ENCODE measurements at regions not wholly inside any gene's neighbourhood (a gene's known extent, or its start where the extent isn't known, plus 50 kb on each side); places are given as distances from the start of the nearest gene placed in this dataset.

DNA sequence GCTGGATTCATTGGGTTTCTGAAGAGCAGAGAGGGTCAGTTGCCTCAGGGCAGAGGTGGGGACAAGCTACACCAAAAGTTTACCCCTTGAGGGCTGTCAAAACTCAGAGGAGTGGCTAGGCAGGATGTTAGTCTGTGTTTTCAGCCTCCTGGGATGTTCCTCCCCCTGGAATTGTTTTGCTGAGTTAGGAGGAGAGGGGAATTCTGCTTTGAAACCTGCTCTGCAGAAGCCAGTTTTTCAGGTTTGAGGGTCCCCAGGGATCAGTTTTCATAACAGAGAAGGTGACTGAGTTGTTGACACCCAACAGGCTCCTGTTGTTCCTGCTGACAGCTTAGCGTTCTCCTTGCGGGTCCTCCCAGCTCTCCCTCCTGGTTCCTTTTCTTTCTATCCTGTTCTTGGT lies 121.9 kb upstream of the TMTC4 start:
- Histone ChIP-seq H3K36me3 (ENCODE audit: control insufficient read depth in 1 of 2, insufficient read depth in 2 of 2, low read length in 2 of 2) (no peaks in the 10 kb centered on the region), H3K79me2 (ENCODE audit: insufficient read depth, low read length) (no peaks in the 10 kb centered on the region), H2AFZ (ENCODE audit: low read depth, low read length, poor library complexity, severe bottlenecking) (no peak overlapping the region), H3K4me3 (replicated peaks in 1 of 2; ENCODE audit: low read depth in 1 of 2, low read length in 2 of 2) (no peak overlapping the region), H4K20me1 (ENCODE audit: insufficient read depth) (no peaks in the 10 kb centered on the region), H3K4me1 (ENCODE audit: control insufficient read depth in 1 of 2, insufficient read depth in 2 of 2, low read length in 2 of 2) (no peaks in the 10 kb centered on the region), H3K27me3 (ENCODE audit: insufficient read depth, low read length) (no peaks in the 10 kb centered on the region), H3K27ac (ENCODE audit: low read depth, low read length) (no peak overlapping the region), H3K9me2 (ENCODE audit: insufficient read depth) (no peaks in the 10 kb centered on the region), H3K9me3 (ENCODE audit: control insufficient read depth in 1 of 2, insufficient read depth in 1 of 2, low read depth in 1 of 2, low read length in 2 of 2) (no peaks in the 10 kb centered on the region), H3K4me2 (ENCODE audit: low read length) (no peak overlapping the region), H3K9ac (ENCODE audit: low read length) (no peak overlapping the region)
- no peak for ATAC-seq
- TF ChIP-seq, protein P1, sequence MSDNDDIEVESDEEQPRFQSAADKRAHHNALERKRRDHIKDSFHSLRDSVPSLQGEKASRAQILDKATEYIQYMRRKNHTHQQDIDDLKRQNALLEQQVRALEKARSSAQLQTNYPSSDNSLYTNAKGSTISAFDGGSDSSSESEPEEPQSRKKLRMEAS (IDR thresholded peaks at IDR 0.05), result no peak
- TF ChIP-seq, protein P2, sequence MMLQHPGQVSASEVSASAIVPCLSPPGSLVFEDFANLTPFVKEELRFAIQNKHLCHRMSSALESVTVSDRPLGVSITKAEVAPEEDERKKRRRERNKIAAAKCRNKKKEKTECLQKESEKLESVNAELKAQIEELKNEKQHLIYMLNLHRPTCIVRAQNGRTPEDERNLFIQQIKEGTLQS (IDR thresholded peaks at IDR 0.05), result no peak
- no peak for TF ChIP-seq TCF7L2 (IDR thresholded peaks at IDR 0.05; ENCODE audit: borderline replicate concordance, extremely low read depth, insufficient read depth, insufficient read length)
- no peak for TF ChIP-seq EZH2phosphoT487 (IDR thresholded peaks at IDR 0.05; ENCODE audit: borderline replicate concordance)
- ChIA-PET RAD21 (ENCODE audit: low non-redundant PET in 1 of 2, low total read pairs in 2 of 2, uncharacterized antibody in 2 of 2, unreplicated experiment in 2 of 2) (interaction anchor here in 1 of 2 experiments (0.7 kb wide), 1 partner anchor 84 kb away, joined by 3 read pairs; no protein-coding TSS in a partner anchor), POLR2A (no interaction called here), CTCF (no interaction called here)
- intact Hi-C loops (cut with micrococcal nuclease), result no loop called here
- no TSS peak for BruUV-seq (replicated peaks)
- DNase-seq (ENCODE audit: low read depth, low spot score), result no peak

DNA sequence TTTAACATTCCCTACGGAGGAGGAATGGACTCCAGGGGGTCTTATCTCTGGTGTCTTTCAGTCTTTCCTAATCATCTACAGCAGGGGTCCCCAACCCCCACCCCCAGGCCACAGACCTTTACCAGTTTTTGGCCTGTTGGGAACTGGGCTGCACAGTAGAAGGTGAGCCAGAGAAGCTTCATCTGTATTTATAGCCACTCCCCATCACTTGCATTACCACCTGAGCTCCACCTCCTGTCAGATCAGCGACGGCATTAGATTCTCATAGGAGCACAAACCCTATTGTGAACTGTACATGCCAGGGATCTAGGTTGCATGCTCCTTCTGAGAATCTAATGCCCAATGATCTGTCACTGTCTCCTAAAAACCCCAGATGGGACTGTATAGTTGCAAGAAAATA lies 120.0 kb upstream of the TMTC4 start:
- Histone ChIP-seq H3K4me3 (replicated peaks in 1 of 2; ENCODE audit: low read depth in 1 of 2, low read length in 2 of 2) (no peak overlapping the region), H4K20me1 (ENCODE audit: insufficient read depth) (no peaks in the 10 kb centered on the region), H3K79me2 (ENCODE audit: insufficient read depth, low read length) (no peaks in the 10 kb centered on the region), H2AFZ (ENCODE audit: low read depth, low read length, poor library complexity, severe bottlenecking) (no peak overlapping the region), H3K9me2 (ENCODE audit: insufficient read depth) (no peaks in the 10 kb centered on the region), H3K27ac (ENCODE audit: low read depth, low read length) (no peak overlapping the region), H3K27me3 (ENCODE audit: insufficient read depth, low read length) (peaks cover 8% of the 10 kb centered on the region), H3K4me2 (ENCODE audit: low read length) (no peak overlapping the region), H3K9me3 (ENCODE audit: control insufficient read depth in 1 of 2, insufficient read depth in 1 of 2, low read depth in 1 of 2, low read length in 2 of 2) (no peaks in the 10 kb centered on the region), H3K4me1 (ENCODE audit: control insufficient read depth in 1 of 2, insufficient read depth in 2 of 2, low read length in 2 of 2) (no peaks in the 10 kb centered on the region), H3K36me3 (ENCODE audit: control insufficient read depth in 1 of 2, insufficient read depth in 2 of 2, low read length in 2 of 2) (no peaks in the 10 kb centered on the region), H3K9ac (ENCODE audit: low read length) (no peak overlapping the region)
- ATAC-seq (no peak), DNase-seq (ENCODE audit: low read depth, low spot score) (no peak)
- no TSS peak for BruUV-seq (replicated peaks)
- intact Hi-C loops (cut with micrococcal nuclease), result no loop called here
- ChIA-PET CTCF (no interaction called here), POLR2A (no interaction called here), RAD21 (ENCODE audit: low non-redundant PET in 1 of 2, low total read pairs in 2 of 2, uncharacterized antibody in 2 of 2, unreplicated experiment in 2 of 2) (no interaction called here)
- no peak for TF ChIP-seq TCF7L2 (IDR thresholded peaks at IDR 0.05; ENCODE audit: borderline replicate concordance, extremely low read depth, insufficient read depth, insufficient read length)
- no peak for TF ChIP-seq ZNF274 (IDR thresholded peaks at IDR 0.05; ENCODE audit: low read depth, low read length)
- TF ChIP-seq, protein P3, sequence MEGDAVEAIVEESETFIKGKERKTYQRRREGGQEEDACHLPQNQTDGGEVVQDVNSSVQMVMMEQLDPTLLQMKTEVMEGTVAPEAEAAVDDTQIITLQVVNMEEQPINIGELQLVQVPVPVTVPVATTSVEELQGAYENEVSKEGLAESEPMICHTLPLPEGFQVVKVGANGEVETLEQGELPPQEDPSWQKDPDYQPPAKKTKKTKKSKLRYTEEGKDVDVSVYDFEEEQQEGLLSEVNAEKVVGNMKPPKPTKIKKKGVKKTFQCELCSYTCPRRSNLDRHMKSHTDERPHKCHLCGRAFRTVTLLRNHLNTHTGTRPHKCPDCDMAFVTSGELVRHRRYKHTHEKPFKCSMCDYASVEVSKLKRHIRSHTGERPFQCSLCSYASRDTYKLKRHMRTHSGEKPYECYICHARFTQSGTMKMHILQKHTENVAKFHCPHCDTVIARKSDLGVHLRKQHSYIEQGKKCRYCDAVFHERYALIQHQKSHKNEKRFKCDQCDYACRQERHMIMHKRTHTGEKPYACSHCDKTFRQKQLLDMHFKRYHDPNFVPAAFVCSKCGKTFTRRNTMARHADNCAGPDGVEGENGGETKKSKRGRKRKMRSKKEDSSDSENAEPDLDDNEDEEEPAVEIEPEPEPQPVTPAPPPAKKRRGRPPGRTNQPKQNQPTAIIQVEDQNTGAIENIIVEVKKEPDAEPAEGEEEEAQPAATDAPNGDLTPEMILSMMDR (IDR thresholded peaks at IDR 0.05 in 2 of 3, conservative IDR thresholded peaks at IDR 0.05 in 1 of 3; ENCODE audit: borderline replicate concordance in 1 of 3, insufficient read depth in 1 of 3, low read depth in 2 of 3, low read length in 2 of 3), result no peak
- TF ChIP-seq, protein P2 (IDR thresholded peaks at IDR 0.05), result no peak
- TF ChIP-seq, protein P4, sequence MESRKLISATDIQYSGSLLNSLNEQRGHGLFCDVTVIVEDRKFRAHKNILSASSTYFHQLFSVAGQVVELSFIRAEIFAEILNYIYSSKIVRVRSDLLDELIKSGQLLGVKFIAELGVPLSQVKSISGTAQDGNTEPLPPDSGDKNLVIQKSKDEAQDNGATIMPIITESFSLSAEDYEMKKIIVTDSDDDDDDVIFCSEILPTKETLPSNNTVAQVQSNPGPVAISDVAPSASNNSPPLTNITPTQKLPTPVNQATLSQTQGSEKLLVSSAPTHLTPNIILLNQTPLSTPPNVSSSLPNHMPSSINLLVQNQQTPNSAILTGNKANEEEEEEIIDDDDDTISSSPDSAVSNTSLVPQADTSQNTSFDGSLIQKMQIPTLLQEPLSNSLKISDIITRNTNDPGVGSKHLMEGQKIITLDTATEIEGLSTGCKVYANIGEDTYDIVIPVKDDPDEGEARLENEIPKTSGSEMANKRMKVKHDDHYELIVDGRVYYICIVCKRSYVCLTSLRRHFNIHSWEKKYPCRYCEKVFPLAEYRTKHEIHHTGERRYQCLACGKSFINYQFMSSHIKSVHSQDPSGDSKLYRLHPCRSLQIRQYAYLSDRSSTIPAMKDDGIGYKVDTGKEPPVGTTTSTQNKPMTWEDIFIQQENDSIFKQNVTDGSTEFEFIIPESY (IDR thresholded peaks at IDR 0.05; ENCODE audit: extremely low read depth, insufficient replicate concordance, low read length), result no peak
- TF ChIP-seq POLR2AphosphoS5 (IDR thresholded peaks at IDR 0.05; ENCODE audit: low read depth, low read length), result no peak
- TF ChIP-seq YY1 (IDR thresholded peaks at IDR 0.05; ENCODE audit: extremely low read depth, insufficient replicate concordance, low read depth, low read length), result no peak
- no peak for TF ChIP-seq CBX3 (IDR thresholded peaks at IDR 0.05; ENCODE audit: low read depth)
- no peak for TF ChIP-seq EZH2phosphoT487 (IDR thresholded peaks at IDR 0.05; ENCODE audit: borderline replicate concordance)
- TF ChIP-seq POLR2A (IDR thresholded peaks at IDR 0.05; ENCODE audit: borderline replicate concordance, extremely low read depth, insufficient read depth, insufficient read length), result no peak
- TF ChIP-seq EZH2 (IDR thresholded peaks at IDR 0.05), result no peak
- TF ChIP-seq JUND (IDR thresholded peaks at IDR 0.05), result no peak
- TF ChIP-seq SIN3A (IDR thresholded peaks at IDR 0.05; ENCODE audit: low read depth), result no peak
- TF ChIP-seq EGR1 (IDR thresholded peaks at IDR 0.05; ENCODE audit: low read depth), result no peak

Measured in HCT116 (cell line).